ENCODE measurements at regions not wholly inside any gene's neighbourhood (a gene's known extent, or its start where the extent isn't known, plus 50 kb on each side); places are given as distances from the start of the nearest gene placed in this dataset.

- ATAC-seq: no peak
- no peak for TF ChIP-seq ZFP30 (CRISPR knock-in tag; IDR thresholded peaks at IDR 0.05)
- TF ChIP-seq GLIS3 (CRISPR knock-in tag; IDR thresholded peaks at IDR 0.05): no peak
- no peak for TF ChIP-seq TSHZ2 (CRISPR knock-in tag; IDR thresholded peaks at IDR 0.05)
- TF ChIP-seq PPARA (CRISPR knock-in tag; IDR thresholded peaks at IDR 0.05; ENCODE audit: borderline replicate concordance): no peak
- no peak for TF ChIP-seq POU6F1 (CRISPR knock-in tag; IDR thresholded peaks at IDR 0.05; ENCODE audit: borderline replicate concordance, low read depth)
- TF ChIP-seq, protein P1, sequence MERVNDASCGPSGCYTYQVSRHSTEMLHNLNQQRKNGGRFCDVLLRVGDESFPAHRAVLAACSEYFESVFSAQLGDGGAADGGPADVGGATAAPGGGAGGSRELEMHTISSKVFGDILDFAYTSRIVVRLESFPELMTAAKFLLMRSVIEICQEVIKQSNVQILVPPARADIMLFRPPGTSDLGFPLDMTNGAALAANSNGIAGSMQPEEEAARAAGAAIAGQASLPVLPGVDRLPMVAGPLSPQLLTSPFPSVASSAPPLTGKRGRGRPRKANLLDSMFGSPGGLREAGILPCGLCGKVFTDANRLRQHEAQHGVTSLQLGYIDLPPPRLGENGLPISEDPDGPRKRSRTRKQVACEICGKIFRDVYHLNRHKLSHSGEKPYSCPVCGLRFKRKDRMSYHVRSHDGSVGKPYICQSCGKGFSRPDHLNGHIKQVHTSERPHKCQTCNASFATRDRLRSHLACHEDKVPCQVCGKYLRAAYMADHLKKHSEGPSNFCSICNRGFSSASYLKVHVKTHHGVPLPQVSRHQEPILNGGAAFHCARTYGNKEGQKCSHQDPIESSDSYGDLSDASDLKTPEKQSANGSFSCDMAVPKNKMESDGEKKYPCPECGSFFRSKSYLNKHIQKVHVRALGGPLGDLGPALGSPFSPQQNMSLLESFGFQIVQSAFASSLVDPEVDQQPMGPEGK (CRISPR knock-in tag; IDR thresholded peaks at IDR 0.05; ENCODE audit: borderline replicate concordance): no peak
- no peak for TF ChIP-seq RARB (CRISPR knock-in tag; IDR thresholded peaks at IDR 0.05)
- no peak for TF ChIP-seq CSDC2 (CRISPR knock-in tag; IDR thresholded peaks at IDR 0.05)
- TF ChIP-seq SNAI2 (CRISPR knock-in tag; IDR thresholded peaks at IDR 0.05): no peak
Observed at GRCh38 chr1:42056460-42056859, 96.8 kb upstream of the GUCA2B start.

DNA sequence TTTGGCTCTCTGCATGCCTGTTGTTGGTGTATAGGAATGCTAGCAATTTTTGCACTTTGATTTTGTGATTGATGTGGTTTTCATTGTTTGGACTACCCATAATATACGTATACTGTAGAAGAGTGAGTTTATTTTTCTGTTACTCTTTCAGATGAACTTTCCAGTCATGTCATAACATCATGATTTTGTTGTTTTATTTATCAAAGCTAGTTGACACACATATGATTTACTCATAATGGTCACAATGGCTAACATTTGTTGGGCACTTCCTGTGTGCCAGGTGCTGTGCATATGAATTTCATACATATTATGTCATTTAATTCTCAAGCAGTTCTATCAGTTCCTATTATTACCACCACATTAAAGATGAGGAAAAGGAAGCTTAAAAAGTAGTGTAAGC, 98.1 kb upstream of the GUCA2B start:
- ATAC-seq: no peak
- TF ChIP-seq PPARA (CRISPR knock-in tag; IDR thresholded peaks at IDR 0.05; ENCODE audit: borderline replicate concordance): no peak
- no peak for TF ChIP-seq BACH2 (CRISPR knock-in tag; IDR thresholded peaks at IDR 0.05; ENCODE audit: borderline replicate concordance)
- TF ChIP-seq ESRRG (CRISPR knock-in tag; IDR thresholded peaks at IDR 0.05): no peak
- no peak for TF ChIP-seq TCF4 (CRISPR knock-in tag; IDR thresholded peaks at IDR 0.05; ENCODE audit: borderline replicate concordance)
- TF ChIP-seq OSR1 (CRISPR knock-in tag; IDR thresholded peaks at IDR 0.05): no peak

DNA sequence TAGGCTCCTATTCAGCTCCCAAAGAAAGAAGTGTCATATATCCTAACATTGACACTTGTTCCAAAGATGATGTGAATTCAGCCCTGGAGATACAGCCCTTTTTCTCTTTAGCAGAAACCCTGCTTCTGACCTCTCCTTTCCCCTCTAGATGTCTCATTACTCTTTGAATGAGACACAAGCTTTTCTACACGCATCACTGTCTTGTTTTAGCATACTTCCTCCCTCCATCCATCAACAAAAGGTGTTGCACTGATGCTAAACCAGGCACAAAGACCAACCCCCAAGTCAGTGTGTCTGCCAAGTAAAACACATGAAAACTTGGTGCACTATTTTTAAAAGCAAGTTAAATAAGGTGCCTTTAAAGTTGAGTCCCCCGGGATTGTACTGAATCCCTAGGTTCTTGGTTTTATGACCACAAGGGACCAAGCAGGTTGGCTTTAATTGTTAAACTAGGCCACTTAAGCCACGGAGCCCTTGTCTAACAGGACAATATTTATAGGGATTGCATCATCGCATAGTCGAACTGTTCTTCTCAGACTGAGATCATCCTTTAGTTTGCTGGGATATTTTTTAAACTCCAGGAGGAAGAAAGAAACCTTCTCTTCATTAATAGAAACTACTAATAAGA, 101.0 kb upstream of the GUCA2B start:
- ATAC-seq: no peak
- TF ChIP-seq ZNF8 (CRISPR knock-in tag; IDR thresholded peaks at IDR 0.05) (no peak), ISL1 (CRISPR knock-in tag; IDR thresholded peaks at IDR 0.05) (no peak), CSDC2 (CRISPR knock-in tag; IDR thresholded peaks at IDR 0.05) (no peak), ZFP3 (CRISPR knock-in tag; IDR thresholded peaks at IDR 0.05) (no peak), ZC3H10 (CRISPR knock-in tag; IDR thresholded peaks at IDR 0.05) (no peak)

DNA sequence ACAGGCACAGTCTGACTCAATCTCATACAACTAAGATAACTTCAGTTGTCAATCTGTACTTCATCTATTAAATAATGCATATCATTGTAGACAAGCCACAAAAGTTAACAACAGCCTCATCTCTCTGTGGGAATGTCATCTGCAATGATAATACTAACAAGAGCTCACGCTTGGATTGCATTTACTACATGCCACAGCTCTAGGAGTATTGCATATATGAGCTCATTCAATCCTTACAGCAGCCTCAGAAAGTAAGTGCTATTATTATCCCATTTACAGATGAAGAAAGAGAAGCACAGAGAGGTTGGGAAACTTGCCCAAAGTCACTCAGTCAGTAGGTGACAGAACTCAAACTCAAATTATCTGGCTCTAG, 105.7 kb upstream of the GUCA2B start:
- ATAC-seq: no peak
- TF ChIP-seq ZNF565 (CRISPR knock-in tag; conservative IDR thresholded peaks at IDR 0.05; ENCODE audit: low read depth) (no peak), TOX (CRISPR knock-in tag; IDR thresholded peaks at IDR 0.05; ENCODE audit: borderline replicate concordance) (no peak), OSR1 (CRISPR knock-in tag; IDR thresholded peaks at IDR 0.05) (no peak), ZC3H10 (CRISPR knock-in tag; IDR thresholded peaks at IDR 0.05) (no peak), SNAI2 (CRISPR knock-in tag; IDR thresholded peaks at IDR 0.05) (no peak), TSHZ2 (CRISPR knock-in tag; IDR thresholded peaks at IDR 0.05) (no peak), ZNF70 (CRISPR knock-in tag; IDR thresholded peaks at IDR 0.05) (no peak), ZNF8 (CRISPR knock-in tag; IDR thresholded peaks at IDR 0.05) (no peak), ISL1 (CRISPR knock-in tag; IDR thresholded peaks at IDR 0.05) (no peak), CREB5 (CRISPR knock-in tag; IDR thresholded peaks at IDR 0.05; ENCODE audit: low read depth) (no peak), CSRNP3 (CRISPR knock-in tag; IDR thresholded peaks at IDR 0.05) (no peak), TCF4 (CRISPR knock-in tag; IDR thresholded peaks at IDR 0.05; ENCODE audit: borderline replicate concordance) (no peak), BACH2 (CRISPR knock-in tag; IDR thresholded peaks at IDR 0.05; ENCODE audit: borderline replicate concordance) (no peak), POU6F1 (CRISPR knock-in tag; IDR thresholded peaks at IDR 0.05; ENCODE audit: borderline replicate concordance, low read depth) (no peak), GLIS3 (CRISPR knock-in tag; IDR thresholded peaks at IDR 0.05) (no peak), CSDC2 (CRISPR knock-in tag; IDR thresholded peaks at IDR 0.05) (no peak)

All from SK-N-SH treated with all-trans-retinoic acid at 6 μM for 48 hours (cell line).